ENCODE measurements at regions not wholly inside any gene's neighbourhood (a gene's known extent, or its start where the extent isn't known, plus 50 kb on each side); places are given as distances from the start of the nearest gene placed in this dataset.
"Not testable (repeated sequence)": the region's sequence is repeated elsewhere in the genome, so short reads cannot be mapped to it uniquely, and the experiment has no call there.

DNA sequence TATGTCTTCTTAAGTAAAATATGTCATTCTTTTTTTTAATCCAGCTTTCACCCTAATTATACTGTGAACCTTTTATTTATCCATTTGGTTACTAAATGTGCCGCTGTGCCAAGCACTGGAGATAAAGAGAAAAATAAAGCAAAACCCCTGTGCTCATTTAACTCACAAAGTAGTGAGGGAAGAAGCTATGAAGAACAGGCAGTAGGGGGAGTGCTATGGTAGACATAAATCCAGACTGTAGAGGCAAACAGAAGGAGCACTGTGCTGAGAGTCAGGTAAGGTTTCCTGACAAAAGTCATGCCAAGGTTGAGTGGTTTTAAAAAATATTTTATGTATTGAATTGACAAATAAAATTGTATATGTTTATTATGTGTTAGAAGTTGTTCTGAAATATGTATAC is 188.5 kb upstream of the SYT10 start:
- Histone ChIP-seq H3K9me3 (ENCODE audit: low read length) (no peaks in the 10 kb centered on the region), H3K27me3 (ENCODE audit: insufficient read depth, low read depth, low read length) (no peaks in the 10 kb centered on the region), H2AFZ (ENCODE audit: low read depth, low read length) (no peak overlapping the region), H3K4me3 (ENCODE audit: low read length) (no peak overlapping the region), H3K79me2 (replicated peaks; ENCODE audit: insufficient read depth, low read length) (no peaks in the 10 kb centered on the region), H3K9me2 (ENCODE audit: insufficient read depth, low read length) (no peaks in the 10 kb centered on the region), H3F3A (ENCODE audit: insufficient read depth, low read length, poor library complexity, severe bottlenecking) (no peaks in the 10 kb centered on the region), H3K9ac (ENCODE audit: low read length) (no peak overlapping the region), H3K36me3 (ENCODE audit: insufficient read depth, low read length) (no peaks in the 10 kb centered on the region), H3K27ac (ENCODE audit: low read length) (no peak overlapping the region), H4K20me1 (ENCODE audit: insufficient read depth) (no peaks in the 10 kb centered on the region), H3K4me2 (ENCODE audit: low read length) (no peak overlapping the region)
- no peak for TF ChIP-seq SMC3 (conservative IDR thresholded peaks at IDR 0.05; ENCODE audit: poor library complexity)

DNA sequence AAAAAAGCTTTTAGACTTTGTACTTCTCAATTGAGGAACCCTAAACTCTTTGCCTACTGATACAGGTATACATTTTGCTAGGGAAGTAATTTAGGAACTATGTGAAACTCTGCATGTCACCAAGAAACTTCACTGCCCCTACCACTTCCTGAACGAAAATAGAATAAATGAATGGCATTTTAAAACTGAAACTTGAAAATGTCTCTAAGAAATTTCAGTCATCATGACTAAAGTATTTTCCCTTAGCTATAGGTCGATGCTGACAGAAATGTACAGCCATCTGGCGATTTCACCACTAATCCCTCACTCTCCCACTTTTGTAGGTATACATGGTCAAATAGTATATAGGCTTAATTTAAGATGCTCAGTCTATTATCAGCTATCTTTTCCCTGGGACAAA is 194.9 kb upstream of the SYT10 start:
- Histone ChIP-seq H3K27me3 (ENCODE audit: insufficient read depth, low read depth, low read length) (no peaks in the 10 kb centered on the region), H2AFZ (ENCODE audit: low read depth, low read length) (no peak overlapping the region), H3K4me2 (ENCODE audit: low read length) (no peak overlapping the region), H3F3A (ENCODE audit: insufficient read depth, low read length, poor library complexity, severe bottlenecking) (no peaks in the 10 kb centered on the region), H3K27ac (ENCODE audit: low read length) (no peak overlapping the region), H3K9me3 (ENCODE audit: low read length) (no peaks in the 10 kb centered on the region), H3K9me2 (ENCODE audit: insufficient read depth, low read length) (no peaks in the 10 kb centered on the region), H3K79me2 (replicated peaks; ENCODE audit: insufficient read depth, low read length) (no peaks in the 10 kb centered on the region), H4K20me1 (ENCODE audit: insufficient read depth) (no peaks in the 10 kb centered on the region), H3K4me3 (ENCODE audit: low read length) (no peak overlapping the region), H3K36me3 (ENCODE audit: insufficient read depth, low read length) (no peaks in the 10 kb centered on the region), H3K9ac (ENCODE audit: low read length) (no peak overlapping the region)
- TF ChIP-seq RAD21 (conservative IDR thresholded peaks at IDR 0.05) (no peak), EZH2 (IDR thresholded peaks at IDR 0.05; ENCODE audit: borderline replicate concordance, insufficient read depth, low read length, poor library complexity, severe bottlenecking) (no peak)
- TF ChIP-seq, protein P1, sequence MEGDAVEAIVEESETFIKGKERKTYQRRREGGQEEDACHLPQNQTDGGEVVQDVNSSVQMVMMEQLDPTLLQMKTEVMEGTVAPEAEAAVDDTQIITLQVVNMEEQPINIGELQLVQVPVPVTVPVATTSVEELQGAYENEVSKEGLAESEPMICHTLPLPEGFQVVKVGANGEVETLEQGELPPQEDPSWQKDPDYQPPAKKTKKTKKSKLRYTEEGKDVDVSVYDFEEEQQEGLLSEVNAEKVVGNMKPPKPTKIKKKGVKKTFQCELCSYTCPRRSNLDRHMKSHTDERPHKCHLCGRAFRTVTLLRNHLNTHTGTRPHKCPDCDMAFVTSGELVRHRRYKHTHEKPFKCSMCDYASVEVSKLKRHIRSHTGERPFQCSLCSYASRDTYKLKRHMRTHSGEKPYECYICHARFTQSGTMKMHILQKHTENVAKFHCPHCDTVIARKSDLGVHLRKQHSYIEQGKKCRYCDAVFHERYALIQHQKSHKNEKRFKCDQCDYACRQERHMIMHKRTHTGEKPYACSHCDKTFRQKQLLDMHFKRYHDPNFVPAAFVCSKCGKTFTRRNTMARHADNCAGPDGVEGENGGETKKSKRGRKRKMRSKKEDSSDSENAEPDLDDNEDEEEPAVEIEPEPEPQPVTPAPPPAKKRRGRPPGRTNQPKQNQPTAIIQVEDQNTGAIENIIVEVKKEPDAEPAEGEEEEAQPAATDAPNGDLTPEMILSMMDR (IDR thresholded peaks at IDR 0.05; ENCODE audit: poor library complexity, severe bottlenecking), result no peak
- TF ChIP-seq, protein P2, sequence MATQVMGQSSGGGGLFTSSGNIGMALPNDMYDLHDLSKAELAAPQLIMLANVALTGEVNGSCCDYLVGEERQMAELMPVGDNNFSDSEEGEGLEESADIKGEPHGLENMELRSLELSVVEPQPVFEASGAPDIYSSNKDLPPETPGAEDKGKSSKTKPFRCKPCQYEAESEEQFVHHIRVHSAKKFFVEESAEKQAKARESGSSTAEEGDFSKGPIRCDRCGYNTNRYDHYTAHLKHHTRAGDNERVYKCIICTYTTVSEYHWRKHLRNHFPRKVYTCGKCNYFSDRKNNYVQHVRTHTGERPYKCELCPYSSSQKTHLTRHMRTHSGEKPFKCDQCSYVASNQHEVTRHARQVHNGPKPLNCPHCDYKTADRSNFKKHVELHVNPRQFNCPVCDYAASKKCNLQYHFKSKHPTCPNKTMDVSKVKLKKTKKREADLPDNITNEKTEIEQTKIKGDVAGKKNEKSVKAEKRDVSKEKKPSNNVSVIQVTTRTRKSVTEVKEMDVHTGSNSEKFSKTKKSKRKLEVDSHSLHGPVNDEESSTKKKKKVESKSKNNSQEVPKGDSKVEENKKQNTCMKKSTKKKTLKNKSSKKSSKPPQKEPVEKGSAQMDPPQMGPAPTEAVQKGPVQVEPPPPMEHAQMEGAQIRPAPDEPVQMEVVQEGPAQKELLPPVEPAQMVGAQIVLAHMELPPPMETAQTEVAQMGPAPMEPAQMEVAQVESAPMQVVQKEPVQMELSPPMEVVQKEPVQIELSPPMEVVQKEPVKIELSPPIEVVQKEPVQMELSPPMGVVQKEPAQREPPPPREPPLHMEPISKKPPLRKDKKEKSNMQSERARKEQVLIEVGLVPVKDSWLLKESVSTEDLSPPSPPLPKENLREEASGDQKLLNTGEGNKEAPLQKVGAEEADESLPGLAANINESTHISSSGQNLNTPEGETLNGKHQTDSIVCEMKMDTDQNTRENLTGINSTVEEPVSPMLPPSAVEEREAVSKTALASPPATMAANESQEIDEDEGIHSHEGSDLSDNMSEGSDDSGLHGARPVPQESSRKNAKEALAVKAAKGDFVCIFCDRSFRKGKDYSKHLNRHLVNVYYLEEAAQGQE (IDR thresholded peaks at IDR 0.05; ENCODE audit: borderline replicate concordance), result no peak

DNA sequence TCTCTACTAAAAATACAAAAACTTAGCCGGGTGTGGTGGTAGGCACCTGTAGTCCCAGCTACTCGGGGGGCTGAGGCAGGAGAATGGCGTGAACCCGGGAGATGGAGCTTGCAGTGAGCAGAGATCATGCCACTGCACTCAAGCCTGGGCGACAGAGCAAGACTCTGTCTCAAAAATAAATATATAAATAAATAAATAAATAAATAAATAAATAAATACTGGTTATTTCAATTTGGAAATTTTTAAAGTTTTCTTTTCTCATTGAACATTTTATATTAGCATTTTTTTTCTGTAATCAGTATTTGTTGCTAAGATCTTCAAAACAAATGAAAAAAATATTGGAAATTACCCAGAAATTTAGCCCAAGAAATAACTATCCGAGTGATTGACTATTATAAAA is 197.3 kb upstream of the SYT10 start:
- H3K9ac ChIP-seq (ENCODE audit: low read length); H3K27ac ChIP-seq (ENCODE audit: low read length); H4K20me1 ChIP-seq (ENCODE audit: insufficient read depth); H3K79me2 ChIP-seq (replicated peaks; ENCODE audit: insufficient read depth, low read length); H3K36me3 ChIP-seq (ENCODE audit: insufficient read depth, low read length); H2AFZ ChIP-seq (ENCODE audit: low read depth, low read length); H3K9me3 ChIP-seq (ENCODE audit: low read length); H3K9me2 ChIP-seq (ENCODE audit: insufficient read depth, low read length); H3K27me3 ChIP-seq (ENCODE audit: insufficient read depth, low read depth, low read length); H3K4me2 ChIP-seq (ENCODE audit: low read length); H3K4me3 ChIP-seq (ENCODE audit: low read length); H3F3A ChIP-seq (ENCODE audit: insufficient read depth, low read length, poor library complexity, severe bottlenecking): not testable (repeated sequence)

Measured in neural cell (in vitro differentiated cells).